HG03558 (cell line): ENCODE measurements at regions not wholly inside any gene's neighbourhood (a gene's known extent, or its start where the extent isn't known, plus 50 kb on each side); places are given as distances from the start of the nearest gene placed in this dataset.

Source experiments
- ATAC-seq: cut with Tn5 transposase; IDR thresholded peaks from one replicate; pipeline ENCODE4 v1.9.1; 2021; ENCODE audit warnings: moderate number of reproducible peaks; ENCODE audit not compliant: unreplicated experiment; ENCODE audit errors: extremely low read depth

DNA sequence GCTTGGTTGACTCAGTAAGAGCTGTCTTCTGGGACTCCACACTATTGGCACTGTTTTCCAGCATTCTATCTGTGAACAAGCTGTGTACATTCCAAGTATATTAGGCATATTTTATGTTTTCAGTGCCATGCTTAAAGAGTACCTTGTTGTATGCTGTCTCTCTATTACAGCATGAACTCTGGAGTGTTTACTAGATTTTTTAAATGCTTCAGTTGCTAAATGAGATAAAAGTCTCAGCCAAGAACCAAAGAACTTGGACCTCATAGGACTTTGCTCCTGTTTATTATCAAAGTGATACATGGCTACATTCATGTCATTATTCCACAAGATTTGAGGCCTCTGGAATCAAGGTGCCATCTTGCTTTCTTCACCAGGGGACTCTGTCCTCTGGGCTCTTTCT is 167.2 kb downstream of the C9orf152 start:
- no peak for ATAC-seq

DNA sequence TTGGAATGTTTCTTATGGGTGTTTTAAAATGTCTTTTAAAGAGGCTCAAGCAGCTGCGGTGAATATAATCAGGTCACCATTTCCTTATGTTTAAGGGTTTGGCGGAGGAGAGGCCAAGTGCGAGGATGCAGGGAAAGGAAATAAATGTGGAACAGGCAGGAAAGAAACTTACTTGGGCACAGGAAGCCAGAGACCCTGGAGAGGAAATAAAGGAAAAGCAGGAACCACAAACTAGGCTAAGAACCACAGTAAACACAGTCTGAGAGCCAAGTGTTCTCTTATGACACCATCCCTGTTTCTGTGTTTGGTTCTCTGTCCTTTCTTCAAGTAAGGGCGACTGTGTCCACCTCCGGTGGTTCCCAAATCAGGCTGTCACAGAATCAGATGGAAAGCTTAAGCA is 166.5 kb downstream of the C9orf152 start:
- ATAC-seq, result no peak

DNA sequence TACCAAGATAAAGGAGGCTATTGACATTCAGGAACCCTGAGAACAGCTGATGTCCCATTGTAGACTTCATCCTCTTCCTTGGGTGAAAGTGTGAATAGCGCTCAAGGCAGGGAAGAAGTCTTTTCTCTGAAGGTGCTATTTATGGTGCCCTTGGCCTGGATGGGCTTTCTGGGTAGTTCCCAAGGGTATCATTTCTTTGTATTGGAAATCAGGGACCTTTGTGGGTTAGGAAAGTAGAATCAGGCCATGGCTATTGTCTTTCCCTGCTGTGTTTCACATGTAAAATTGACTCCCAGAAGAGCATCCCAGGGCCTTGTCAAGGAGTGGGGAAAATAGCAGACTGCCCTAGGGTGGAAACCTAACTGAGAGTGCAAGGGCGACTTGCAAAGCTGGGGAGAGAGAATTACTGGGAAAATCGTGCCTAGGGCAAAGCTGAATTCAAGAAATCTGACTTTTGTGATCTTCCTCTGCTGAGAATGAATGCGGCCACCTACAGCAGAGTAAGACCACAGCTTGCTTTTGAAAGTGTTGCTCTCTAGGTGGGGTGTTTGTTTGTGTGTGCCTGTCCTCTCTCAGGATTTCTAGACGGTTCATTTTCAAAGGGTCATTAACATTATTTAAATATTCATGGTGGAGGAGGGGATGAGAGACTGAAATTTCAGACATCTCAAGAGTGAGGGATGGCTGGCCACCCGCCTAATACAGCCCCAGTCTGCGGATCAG is 160.6 kb downstream of the C9orf152 start:
- ATAC-seq, result no peak

DNA sequence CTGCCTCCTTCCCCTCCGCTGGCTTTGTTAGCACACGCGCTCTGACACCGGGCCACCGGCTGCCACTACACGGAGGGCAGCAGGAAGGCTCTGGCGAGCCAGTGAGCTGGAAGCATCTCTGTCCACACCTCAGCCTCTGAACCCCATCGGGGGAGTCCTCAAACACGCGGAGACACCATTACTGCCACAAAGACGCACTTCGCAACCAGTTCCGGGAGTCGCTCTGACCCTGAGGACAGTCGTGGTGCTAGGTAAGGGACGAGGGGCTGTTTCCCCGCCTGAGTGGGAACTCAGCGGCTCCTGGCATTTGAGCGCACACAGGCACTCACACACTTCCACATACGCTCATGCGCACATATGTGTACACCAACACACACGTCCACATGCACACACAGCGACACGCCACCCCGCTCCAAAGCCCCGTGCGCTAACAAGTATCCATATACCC is 160.0 kb downstream of the C9orf152 start:
- no peak for ATAC-seq

DNA sequence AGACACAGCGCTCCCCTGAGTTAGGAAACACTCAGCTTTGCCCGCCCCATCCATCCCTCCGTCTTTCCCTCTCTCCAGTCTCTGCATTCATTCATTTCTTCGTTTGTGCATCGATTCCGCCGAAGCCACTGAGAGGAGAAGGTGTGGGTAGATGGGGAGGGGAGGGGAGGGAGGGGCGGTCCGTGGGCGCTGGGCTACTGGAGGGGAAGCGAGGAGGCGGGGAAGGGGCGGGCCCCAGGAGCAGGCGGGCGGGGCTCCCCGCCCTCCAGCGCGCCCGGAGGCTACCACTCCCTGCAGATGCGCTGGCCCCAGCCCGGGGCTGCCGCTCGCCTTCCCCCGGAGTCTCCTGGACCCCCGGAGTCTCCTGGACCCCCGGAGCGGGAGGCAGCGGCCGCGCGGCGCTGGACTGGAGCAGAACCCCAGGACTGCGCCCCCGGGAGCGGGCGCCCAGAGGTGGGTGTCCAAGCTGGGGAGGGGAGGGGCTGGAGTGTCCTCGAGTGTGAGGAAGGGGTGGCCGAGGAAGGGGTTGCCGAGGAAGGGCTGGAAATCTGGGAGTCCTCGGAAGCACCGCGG is 159.5 kb downstream of the C9orf152 start:
- ATAC-seq, result peak; percentile 37

DNA sequence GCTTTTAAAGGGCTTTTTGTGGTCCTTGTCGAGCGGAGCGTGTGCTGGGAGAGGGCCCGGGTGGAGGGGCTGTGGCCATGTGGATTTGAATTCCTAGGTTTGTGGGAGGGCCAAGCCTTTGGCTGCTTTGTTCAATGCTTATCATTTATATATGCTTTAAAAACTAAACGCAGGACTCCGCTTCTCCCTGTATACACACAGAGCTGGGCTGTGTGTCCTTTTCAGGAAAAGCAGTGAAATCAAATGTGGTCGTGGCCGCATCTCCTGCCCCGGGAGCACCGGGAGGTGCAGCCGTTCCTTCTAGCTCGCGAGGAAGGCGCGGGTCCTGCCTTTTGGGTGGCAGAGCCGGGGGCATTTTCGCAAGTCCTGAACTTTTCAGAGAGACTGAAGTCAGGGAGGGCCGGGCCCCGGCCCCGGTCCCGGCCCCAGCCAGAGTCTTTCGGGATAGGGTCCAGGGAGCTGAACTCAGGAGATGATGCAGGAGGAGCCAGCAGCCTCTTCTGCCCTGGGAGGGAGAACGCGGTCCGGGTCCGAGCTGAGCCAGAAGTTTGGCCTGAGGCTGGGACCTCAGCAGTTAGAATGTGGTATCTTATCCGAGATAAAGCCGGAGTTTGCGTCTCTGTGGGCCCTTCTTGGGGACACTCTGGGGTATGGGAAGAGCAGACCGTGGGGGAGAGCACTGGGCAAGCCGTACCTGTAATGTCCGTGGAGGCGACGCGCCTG is 158.8 kb downstream of the C9orf152 start:
- no peak for ATAC-seq

DNA sequence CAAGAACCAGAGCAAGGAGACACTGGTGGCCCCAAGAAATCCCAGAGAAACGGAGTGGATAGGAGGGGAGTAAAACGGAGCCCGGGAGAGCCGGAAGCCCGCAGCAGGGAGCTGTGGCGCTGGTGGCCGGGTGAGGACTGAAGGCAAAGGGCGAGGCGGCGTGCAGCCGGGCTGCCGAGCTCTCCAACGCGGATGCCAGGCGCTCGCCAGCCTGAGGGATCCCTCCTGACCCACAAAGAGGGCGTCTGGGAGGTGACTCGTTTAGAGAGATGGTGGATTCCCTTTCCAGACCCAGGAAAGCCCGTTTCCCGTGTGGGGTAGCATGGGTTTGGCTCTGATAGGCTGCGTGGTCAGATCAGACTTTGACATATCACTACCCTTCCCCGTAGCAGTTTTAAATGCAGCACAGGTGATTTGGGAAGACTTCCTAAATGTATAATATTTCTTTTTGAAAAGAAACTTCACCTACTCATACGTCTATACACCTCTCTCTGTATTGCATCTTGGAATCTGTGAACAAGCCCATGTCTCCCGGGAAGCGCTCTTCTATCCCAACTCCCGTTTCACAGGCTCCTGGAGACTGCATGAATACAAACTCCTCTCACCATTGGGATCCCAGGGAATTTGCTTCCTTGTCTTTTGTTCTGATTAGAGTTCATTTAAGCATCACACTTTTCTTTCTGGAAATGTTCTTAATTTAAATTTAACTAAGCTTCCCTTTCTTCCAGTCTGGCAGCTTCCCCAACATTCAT is 158.1 kb downstream of the C9orf152 start:
- ATAC-seq, result no peak

DNA sequence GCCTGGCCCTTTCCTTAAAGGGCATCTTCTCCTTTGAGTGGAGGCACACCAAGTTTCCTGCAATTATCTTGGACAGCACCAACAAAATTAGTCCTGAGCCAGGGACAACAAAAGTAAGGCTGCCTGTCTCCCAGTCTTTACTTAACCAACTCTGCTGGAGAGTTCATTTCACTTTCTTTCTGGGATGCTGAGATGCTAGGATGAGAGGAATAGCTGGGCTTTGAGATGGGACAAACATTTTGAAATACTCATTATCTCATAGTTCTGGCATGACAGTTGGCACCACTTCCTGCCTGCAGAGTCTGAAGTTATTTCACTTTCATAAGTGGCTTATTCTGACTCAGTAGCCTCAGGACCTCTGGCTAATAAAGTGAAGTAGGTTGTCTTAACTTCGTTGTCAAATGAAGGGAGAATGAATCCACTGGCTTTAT is 157.0 kb downstream of the C9orf152 start:
- ATAC-seq, result no peak

DNA sequence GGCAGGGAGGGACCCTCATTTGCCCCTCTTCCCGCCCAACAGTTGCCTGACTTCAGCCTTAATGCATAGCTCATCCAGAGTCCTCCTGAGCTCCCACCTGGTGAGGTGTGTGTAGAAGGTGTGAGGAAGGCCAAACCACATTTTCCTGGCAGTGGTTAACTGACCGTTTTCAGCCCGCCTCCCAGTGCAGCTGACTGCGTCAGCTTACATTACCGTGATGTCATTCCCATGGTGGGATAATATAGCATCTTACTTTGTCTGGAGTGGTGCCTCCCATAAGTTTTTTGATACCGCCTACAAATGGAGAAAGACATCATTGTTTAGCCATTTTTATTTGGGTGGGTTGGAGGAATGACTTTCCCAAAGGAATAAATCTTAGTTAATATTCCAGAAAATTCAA is 151.9 kb downstream of the C9orf152 start:
- no peak for ATAC-seq

DNA sequence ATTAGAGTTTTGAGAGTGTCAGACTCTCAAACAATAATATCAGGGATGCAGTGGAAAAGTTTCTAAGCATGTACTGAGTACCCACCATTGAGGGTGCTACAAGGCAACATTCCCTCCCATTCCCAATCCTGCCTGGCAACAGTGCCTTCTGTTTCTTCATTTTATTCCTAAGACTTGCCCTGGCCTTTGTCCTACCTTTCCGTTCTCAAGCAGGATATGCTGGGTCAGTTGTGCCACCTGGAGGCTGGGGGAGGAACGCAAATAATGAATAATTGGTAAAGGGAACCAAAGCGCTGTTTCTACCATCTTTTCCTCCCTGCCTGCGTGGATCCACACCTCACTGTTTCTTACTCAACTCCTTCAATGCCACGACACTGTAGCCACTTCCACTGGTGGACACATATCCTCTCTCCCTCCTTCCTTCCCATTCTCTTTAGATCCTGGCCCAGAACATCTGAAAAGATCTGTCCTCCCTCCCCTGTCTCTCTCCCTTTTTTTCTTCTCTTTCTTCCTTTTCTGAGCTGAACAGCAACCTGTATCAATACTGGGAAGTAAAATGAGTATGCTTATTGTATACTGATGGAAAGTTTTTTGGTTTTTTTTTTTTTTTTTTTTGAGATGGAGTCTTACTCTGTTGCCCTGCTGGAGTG is 149.5 kb downstream of the C9orf152 start:
- no peak for ATAC-seq

DNA sequence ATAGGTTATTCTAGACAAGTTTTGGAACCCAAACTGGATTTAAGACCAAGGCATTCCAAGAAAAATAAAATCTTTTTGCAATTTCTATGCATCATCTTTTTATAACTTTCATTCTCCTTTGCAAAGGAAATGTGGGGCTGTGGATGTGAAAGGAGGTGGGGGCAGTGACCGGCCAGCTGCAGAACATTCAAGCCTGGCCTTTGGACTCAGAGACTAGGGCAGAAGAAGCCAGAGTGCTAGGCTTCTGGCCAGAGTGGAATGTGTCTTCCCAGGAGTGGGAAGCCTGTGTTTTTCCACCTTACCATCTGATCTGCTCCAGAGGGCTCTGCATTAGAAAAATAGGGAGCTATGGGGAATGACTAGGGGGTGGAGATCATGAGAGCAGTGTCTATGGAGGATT is 148.5 kb downstream of the C9orf152 start:
- ATAC-seq, result no peak

DNA sequence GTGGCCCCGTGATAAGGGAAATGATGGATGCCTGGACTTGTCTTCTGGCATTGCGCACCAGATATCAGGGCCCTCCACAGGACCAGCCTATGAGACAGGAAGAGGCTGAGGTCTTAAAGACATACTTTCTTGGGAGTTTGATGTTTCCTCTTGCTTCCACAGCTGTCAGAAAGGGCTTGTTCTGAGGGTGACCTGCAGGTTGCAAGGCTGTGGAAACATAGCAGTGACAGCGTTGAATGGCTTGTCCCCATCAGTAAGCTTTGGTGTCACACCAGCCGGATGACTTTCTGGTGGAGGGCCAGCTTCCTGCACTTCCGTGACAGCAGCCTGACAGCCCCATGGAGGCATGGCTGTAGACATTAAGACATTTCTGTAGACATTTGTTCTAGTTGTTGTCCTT is 143.2 kb downstream of the C9orf152 start:
- ATAC-seq, result no peak

DNA sequence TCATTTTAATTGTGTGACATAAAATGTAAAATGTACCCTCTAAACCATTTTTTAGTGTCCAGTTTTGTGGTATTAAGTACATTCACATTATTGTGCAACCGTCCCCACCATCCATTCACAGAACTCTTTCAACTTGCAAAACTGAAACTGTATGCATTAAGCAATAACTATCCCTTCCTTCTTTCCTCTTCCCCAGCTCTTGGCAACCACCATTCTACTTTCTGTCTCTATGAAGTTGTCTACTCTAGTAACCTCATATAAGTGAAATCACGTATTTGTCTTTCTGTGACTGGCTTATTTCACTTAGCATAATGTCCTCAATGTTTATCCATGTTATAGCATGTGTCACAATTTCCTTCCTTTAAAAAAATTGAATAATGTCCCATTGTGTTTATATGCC is 142.4 kb downstream of the C9orf152 start:
- ATAC-seq, result peak; percentile 55

DNA sequence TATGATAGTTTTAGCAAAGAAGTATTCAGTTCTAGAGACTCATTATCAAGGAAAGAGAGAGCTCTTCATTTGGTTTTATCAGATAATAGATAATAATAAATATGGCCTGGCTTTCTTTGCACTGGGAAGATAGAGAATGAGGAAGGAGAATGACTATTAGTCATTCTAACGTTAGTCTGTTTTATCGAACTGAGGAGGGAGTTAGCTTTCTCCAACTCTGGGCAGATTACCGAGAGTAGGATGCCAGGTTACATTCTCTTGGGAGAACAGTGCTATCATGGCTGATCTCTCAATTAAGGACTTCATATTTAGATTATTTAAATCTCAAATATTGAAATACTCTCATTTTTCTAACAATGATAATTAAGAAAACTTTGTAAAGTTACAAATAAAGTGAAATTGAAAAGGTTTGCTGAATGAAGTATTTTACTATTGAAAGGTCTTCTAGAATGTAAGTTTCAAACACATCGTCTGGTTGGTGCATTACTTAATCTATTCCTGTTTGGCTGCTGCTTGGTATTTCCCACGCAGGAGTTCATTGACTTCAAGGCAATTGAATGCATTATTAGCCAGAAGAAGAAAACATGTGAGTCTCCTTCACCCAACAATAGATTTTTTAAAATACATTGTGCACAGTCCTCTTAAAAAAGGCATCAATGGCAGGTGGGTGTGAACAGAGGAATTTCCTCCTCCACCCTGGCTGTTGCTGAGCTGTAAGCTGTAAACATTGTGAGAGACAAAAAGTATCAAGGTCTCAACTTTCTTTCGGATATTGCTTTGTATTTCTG is 140.8 kb downstream of the C9orf152 start:
- no peak for ATAC-seq

DNA sequence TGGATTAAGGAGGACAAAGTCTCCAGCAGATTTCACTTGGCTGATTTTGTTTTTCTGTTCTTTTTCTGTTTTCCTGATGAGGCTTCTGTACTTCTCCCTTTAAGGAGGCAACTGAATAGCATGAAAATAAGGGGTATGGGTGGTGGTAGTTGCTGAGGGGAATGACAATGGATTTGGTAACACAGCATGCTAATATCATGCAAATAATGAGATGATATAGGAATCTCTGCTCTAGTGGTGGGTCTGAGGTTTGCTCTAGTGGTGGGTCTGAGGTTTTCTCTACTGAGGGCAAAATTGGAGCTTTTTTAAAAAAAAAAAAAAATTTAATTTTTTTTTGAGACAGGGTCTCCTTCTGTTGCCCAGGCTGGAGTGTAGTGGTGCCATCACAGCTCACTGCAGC is 139.7 kb downstream of the C9orf152 start:
- ATAC-seq, result no peak

DNA sequence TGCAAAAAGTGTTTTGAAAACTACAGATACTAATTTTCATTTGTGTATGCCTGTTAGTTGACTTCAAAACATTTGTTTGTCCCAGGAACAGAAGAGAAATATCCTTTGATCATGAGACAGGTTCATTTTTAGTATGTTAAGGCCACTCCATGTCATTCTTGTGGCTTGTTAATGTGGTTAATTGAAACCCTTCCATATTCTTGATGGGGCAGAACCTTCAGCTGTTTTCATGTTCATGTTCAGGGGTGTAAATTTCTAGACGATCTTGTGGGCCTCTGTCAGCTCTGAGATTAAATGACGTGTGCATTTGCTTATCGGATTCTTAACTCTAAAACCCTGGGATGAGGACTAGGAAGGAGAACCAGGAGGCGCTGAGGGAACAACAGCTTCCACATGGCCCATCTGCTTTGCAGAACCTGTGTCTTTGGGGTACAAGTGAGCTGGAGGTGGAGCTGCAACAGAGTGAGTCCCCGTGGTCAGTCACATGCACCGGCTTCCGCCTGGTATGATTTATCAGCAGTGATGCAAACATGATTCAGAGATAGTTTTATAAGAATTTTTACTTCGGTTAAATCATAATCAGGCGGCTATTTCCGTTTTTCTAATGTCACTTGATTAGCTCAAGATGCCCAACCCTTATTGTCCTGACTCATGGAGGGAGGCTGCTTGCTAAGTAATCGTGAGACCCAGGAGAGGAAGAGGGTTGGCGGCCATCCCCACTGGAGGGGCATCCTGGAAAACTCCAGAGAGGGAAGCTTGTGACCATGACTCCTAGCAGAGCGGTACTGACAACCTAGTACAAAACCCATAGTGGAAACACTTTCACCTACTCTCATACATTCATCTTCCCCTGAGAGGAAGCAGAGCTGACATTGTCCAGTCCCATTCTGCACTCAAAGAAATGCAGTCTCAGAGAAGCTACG is 138.4 kb downstream of the C9orf152 start:
- no peak for ATAC-seq

DNA sequence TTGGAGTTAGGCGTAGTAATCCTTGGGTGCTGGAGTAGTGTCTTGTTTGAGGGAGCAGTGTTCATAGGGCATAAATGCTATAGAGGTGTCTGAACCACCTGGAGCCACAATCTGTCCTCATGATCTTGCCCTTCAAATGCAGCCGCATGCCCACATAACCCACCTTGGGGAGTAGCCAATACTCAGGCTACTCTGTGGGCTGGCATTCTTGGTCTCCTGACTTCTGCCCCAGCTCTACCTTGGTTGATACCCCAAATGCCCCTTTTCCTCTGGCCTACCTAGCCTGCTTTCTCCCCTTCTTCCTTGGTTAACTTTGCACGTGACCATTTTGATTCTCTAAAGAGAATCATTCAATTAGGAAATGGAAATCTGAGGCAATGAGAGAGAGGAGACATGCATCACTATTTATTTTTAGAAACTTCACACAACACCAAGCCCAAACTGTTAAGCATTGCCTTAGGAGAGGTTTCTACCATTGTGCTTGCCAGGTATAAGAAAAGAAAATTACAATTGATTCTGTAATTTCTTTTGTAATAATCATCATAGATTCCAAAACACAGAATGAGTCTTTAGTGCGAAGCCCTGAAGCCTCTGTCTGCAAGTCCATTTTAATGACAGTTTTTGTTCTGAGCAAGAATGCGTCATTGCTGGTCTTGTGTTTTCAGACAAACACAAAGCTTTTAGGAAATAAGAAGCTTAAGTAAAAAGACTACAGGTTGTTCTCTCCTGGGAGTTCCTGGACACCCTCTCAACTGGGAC is 135.2 kb downstream of the C9orf152 start:
- no peak for ATAC-seq
